B cell (primary cell): ENCODE measurements at regions not wholly inside any gene's neighbourhood (a gene's known extent, or its start where the extent isn't known, plus 50 kb on each side); places are given as distances from the start of the nearest gene placed in this dataset.

ENCODE experiments used
- ATAC-seq: fragments of 200-7000 bp; cut with Tn5 transposase; one replicate; pipeline ENCODE4 v1.10.0; 2021; ENCODE audit warnings: low read depth, mild to moderate bottlenecking, moderate number of reproducible peaks, moderate library complexity
- CTCF ChIA-PET: fragments of 350-600 bp; sonication (Branson Sonifier 250); formaldehyde crosslinking; loops from one replicate; lab custom pipeline; 2021; ENCODE audit warnings: antibody characterized with exemption, inconsistent platforms; lab: Charles Lee
- POLR2A ChIA-PET: fragments of 350-600 bp; sonication (Branson Sonifier 250); formaldehyde crosslinking; loops from one replicate; lab custom pipeline; 2021; ENCODE audit warnings: antibody characterized with exemption; lab: Charles Lee
- DNase-seq: peaks from one replicate; pipeline ENCODE4 v3.0.0; 2013
- H2AFZ ChIP-seq: 2 replicates; pipeline ENCODE4 v1.6.1; 2012; ENCODE audit warnings: mild to moderate bottlenecking, low read depth, low read length; ENCODE audit not compliant: insufficient read depth, poor library complexity, severe bottlenecking
- H3K27ac ChIP-seq, 2 donors: 1 replicate in 1 of 2; 2 replicates in 1 of 2; pipeline ENCODE4 v1.5.1; 2012 to 2013; ENCODE audit warnings: low read length in 2 of 2, mild to moderate bottlenecking in 2 of 2, moderate library complexity in 1 of 2
- H3K27me3 ChIP-seq, 4 experiments: fragments of 200-600 bp in 1 of 4; sonication (generic) in 1 of 4; replicated peaks in 1 of 4; 1 replicate in 2 of 4; 2 replicates in 2 of 4; pipeline versions ENCODE4 v1.6.1 to v1.7.0; 2013 to 2016; ENCODE audit warnings: low read length in 3 of 4, mild to moderate bottlenecking in 2 of 4, mixed read lengths in 1 of 4, moderate library complexity in 1 of 4; ENCODE audit not compliant: insufficient read depth in 4 of 4, control insufficient read depth in 3 of 4; ENCODE audit errors: control extremely low read depth in 1 of 4
- H3K36me3 ChIP-seq, 2 experiments: replicated peaks in 1 of 2; 1 replicate in 1 of 2; 2 replicates in 1 of 2; pipeline versions ENCODE4 v1.6.1 to v1.7.1; 2013; ENCODE audit warnings: low read length in 1 of 2; ENCODE audit not compliant: insufficient read depth in 2 of 2, control insufficient read depth in 1 of 2; ENCODE audit errors: control extremely low read depth in 1 of 2, extremely low read depth in 1 of 2
- H3K4me1 ChIP-seq, 2 donors: fragments of 200-600 bp in 1 of 2; sonication (generic) in 1 of 2; 1 replicate in 1 of 2; 2 replicates in 1 of 2; pipeline versions ENCODE4 v1.5.1 to v1.6.1; 2013 to 2017; ENCODE audit warnings: low read length in 2 of 2; ENCODE audit not compliant: control insufficient read depth in 2 of 2, insufficient read depth in 2 of 2
- H3K4me2 ChIP-seq: replicated peaks from 2 replicates; pipeline ENCODE3; 2012; ENCODE audit warnings: mild to moderate bottlenecking, low read depth, low read length; ENCODE audit not compliant: poor library complexity, severe bottlenecking
- H3K4me3 ChIP-seq, 5 experiments: fragments of 200-600 bp in 1 of 5; sonication (generic) in 1 of 5; 1 replicate in 3 of 5; 2 replicates in 2 of 5; pipeline versions ENCODE4 v1.5.1 to v1.7.0; 2011 to 2016; ENCODE audit warnings: low read length in 4 of 5, mild to moderate bottlenecking in 4 of 5, low read depth in 2 of 5, control low read depth in 1 of 5, moderate library complexity in 1 of 5; ENCODE audit not compliant: insufficient read depth in 1 of 5; ENCODE audit errors: control extremely low read depth in 1 of 5, extremely low read depth in 1 of 5
- H3K79me2 ChIP-seq: fragments of 200-600 bp; sonication (generic); one replicate; pipeline ENCODE4 v1.6.0; 2016; ENCODE audit warnings: low read length; ENCODE audit not compliant: control insufficient read depth, insufficient read depth
- H3K9ac ChIP-seq: fragments of 200-600 bp; sonication (generic); 2 replicates; pipeline ENCODE4 v1.6.1; 2017; ENCODE audit warnings: mild to moderate bottlenecking, low read length, moderate library complexity
- H3K9me3 ChIP-seq, 3 donors: one replicate each; pipeline versions ENCODE4 v1.6.1 to v1.7.1; 2013; ENCODE audit warnings: low read length in 2 of 3; ENCODE audit not compliant: control insufficient read depth in 2 of 3, insufficient read depth in 1 of 3; ENCODE audit errors: control extremely low read depth in 1 of 3
- H4K20me1 ChIP-seq: 2 replicates; pipeline ENCODE4 v1.6.0; 2012; ENCODE audit warnings: mild to moderate bottlenecking, low read length; ENCODE audit not compliant: insufficient read depth, control insufficient read depth, poor library complexity, severe bottlenecking
- H3K27ac Mint-ChIP-seq: one replicate; pipeline ENCODE4 v1.8.0; 2021; ENCODE audit warnings: mixed read lengths
- H3K27me3 Mint-ChIP-seq: one replicate; pipeline ENCODE4 v1.8.0; 2021; ENCODE audit warnings: mixed read lengths
- H3K4me1 Mint-ChIP-seq: one replicate; pipeline ENCODE4 v1.8.0; 2021; ENCODE audit warnings: mixed read lengths
- H3K4me3 Mint-ChIP-seq: one replicate; pipeline ENCODE4 v1.8.0; 2021; ENCODE audit warnings: mixed read lengths
- H3K9me3 Mint-ChIP-seq: one replicate; pipeline ENCODE4 v1.8.0; 2022; ENCODE audit warnings: mixed read lengths; ENCODE audit not compliant: insufficient read depth
- EZH2 ChIP-seq: IDR thresholded peaks from 2 replicates; pipeline ENCODE4 v1.6.1; 2012; ENCODE audit warnings: borderline replicate concordance, low read depth, mild to moderate bottlenecking, moderate library complexity, low read length; ENCODE audit not compliant: insufficient read depth, poor library complexity, severe bottlenecking
- WGBS: methylation state at CpG from one replicate; pipeline ENCODE4 v1.1.5; 2013; ENCODE audit warnings: missing lambda C conversion rate; ENCODE audit not compliant: insufficient coverage; 5-methylcytosine and 5-hydroxymethylcytosine counted together
- intact Hi-C: fragments of 100-400 bp; cut with micrococcal nuclease; formaldehyde crosslinking; loops from one replicate; pipeline ENCODE4 v1.10.0; 2022
- TF ChIP-seq, protein P1 (sequence below): fragments of 200-600 bp; IDR thresholded peaks from one replicate; pipeline ENCODE4 v1.8.0; 2022; ENCODE audit warnings: antibody characterized with exemption, mild to moderate bottlenecking

DNA sequence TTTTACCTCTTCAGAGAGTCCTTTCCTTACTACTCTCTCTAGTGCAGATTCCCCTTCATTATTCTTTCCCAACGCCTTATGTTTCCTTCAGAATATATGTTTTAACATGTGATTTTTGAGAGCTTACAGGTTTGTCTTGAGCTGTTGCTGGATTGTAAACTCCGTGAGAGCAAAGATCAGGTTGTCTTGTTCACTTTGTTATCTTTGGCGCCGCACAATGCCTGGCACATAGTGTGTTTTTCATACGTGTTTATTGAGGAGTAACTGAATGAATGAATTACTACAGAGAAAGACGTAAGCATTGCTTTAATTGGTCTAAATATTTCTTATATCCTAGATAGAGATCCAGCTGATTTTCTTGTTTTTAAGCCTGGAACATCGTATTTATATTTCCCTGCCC lies 80.5 kb upstream of the SLC4A4 start:
- Histone ChIP-seq H3K4me1 (peaks cover 0 to 4% of the 10 kb centered on the region in 2 donors), H3K36me3 (no peaks in the 10 kb centered on the region), H4K20me1 (no peaks in the 10 kb centered on the region), H3K27ac (no peak overlapping the region), H2AFZ (no peak overlapping the region), H3K4me3 (no peak overlapping the region), H3K9me3 (no peaks in the 10 kb centered on the region), H3K79me2 (no peaks in the 10 kb centered on the region), H3K9ac (no peak overlapping the region), H3K4me2 (no peak overlapping the region), H3K27me3 (no peaks in the 10 kb centered on the region)
- no peak for ATAC-seq
- no CpG with 5 or more reads among the region's 7 CpGs for WGBS
- no peak for TF ChIP-seq EZH2
- TF ChIP-seq, protein P1, sequence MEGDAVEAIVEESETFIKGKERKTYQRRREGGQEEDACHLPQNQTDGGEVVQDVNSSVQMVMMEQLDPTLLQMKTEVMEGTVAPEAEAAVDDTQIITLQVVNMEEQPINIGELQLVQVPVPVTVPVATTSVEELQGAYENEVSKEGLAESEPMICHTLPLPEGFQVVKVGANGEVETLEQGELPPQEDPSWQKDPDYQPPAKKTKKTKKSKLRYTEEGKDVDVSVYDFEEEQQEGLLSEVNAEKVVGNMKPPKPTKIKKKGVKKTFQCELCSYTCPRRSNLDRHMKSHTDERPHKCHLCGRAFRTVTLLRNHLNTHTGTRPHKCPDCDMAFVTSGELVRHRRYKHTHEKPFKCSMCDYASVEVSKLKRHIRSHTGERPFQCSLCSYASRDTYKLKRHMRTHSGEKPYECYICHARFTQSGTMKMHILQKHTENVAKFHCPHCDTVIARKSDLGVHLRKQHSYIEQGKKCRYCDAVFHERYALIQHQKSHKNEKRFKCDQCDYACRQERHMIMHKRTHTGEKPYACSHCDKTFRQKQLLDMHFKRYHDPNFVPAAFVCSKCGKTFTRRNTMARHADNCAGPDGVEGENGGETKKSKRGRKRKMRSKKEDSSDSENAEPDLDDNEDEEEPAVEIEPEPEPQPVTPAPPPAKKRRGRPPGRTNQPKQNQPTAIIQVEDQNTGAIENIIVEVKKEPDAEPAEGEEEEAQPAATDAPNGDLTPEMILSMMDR, result no peak
- Mint-ChIP-seq H3K4me3 (no peak overlapping the region), H3K9me3 (no peaks in the 10 kb centered on the region), H3K4me1 (peaks cover 12% of the 10 kb centered on the region), H3K27me3 (peaks cover 19% of the 10 kb centered on the region), H3K27ac (no peak overlapping the region)
- intact Hi-C loops, result no loop called here
- ChIA-PET POLR2A (no interaction called here), CTCF (no interaction called here)
- DNase-seq, result no peak

DNA sequence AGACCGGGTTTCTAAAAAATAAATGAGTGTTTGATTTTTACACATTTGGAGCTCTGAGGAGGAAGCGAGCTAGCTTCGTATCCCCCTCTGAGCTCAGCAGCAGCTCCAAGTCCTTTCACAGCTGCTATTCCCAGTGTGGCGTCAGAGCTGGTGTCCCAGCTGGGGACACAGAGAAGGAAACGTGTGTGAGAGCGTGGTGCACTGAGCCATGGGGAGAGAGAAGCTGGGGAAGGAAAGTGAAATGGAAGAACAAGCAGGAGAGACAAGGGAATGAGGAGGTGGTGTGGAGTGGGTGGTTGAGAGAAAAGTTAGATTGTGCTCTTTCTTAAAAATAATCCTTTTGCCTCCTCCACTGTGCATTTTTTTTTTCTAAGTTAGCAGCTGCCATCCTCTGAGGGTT lies 79.5 kb upstream of the SLC4A4 start:
- intact Hi-C loops, result no loop called here
- DNase-seq (no peak), ATAC-seq (no peak)
- H3K4me3 Mint-ChIP-seq, result no peak overlapping the region
- H3K36me3 ChIP-seq, result no peaks in the 10 kb centered on the region
- peaks cover 7% of the 10 kb centered on the region for H3K4me1 Mint-ChIP-seq
- no peak overlapping the region for H3K4me2 ChIP-seq
- H3K79me2 ChIP-seq, result no peaks in the 10 kb centered on the region
- no peak overlapping the region for H3K4me3 ChIP-seq
- no peaks in the 10 kb centered on the region for H3K9me3 ChIP-seq
- peaks cover 0 to 4% of the 10 kb centered on the region in 2 donors for H3K4me1 ChIP-seq
- TF ChIP-seq EZH2, result no peak
- TF ChIP-seq, protein P1, result no peak
- H2AFZ ChIP-seq, result no peak overlapping the region
- 96% methylated on average over 6 of the region's 6 CpGs for WGBS
- H3K9me3 Mint-ChIP-seq, result no peaks in the 10 kb centered on the region
- H3K27me3 Mint-ChIP-seq, result peaks cover 19% of the 10 kb centered on the region
- no peak overlapping the region for H3K27ac Mint-ChIP-seq
- no peak overlapping the region for H3K27ac ChIP-seq
- ChIA-PET CTCF (no interaction called here), POLR2A (no interaction called here)
- H4K20me1 ChIP-seq, result no peaks in the 10 kb centered on the region
- no peak overlapping the region for H3K9ac ChIP-seq
- H3K27me3 ChIP-seq, result no peaks in the 10 kb centered on the region
